Stimulated activated CD4-positive, alpha-beta T cell treated with anti-CD3 and anti-CD28 coated beads, Interleukin-4, amount 100 ng/mL, for 1 hour (primary cell): ENCODE measurements at regions not wholly inside any gene's neighbourhood (a gene's known extent, or its start where the extent isn't known, plus 50 kb on each side); places are given as distances from the start of the nearest gene placed in this dataset.
A peak's percentile ranks its signal among the peaks of the same experiment; 100 is the strongest.
"Not testable (repeated sequence)": the region's sequence is repeated elsewhere in the genome, so short reads cannot be mapped to it uniquely, and the experiment has no call there.

Experiments
- DNase-seq: peaks from one replicate; pipeline ENCODE4 v3.0.0-alpha.2; 2020

GRCh38 chr4:145293658-145294057 is 113.3 kb upstream of the OTUD4 start:
- no peak for DNase-seq

GRCh38 chr4:145290955-145291354 is 110.6 kb upstream of the OTUD4 start:
- DNase-seq, result no peak

GRCh38 chr4:145289403-145290076 is 109.2 kb upstream of the OTUD4 start:
- no peak for DNase-seq

- no peak for DNase-seq
These were observed 107.0 kb upstream of the OTUD4 start for GRCh38 chr4:145287351-145287750.

GRCh38 chr4:145285928-145286327 is 105.5 kb upstream of the OTUD4 start:
- DNase-seq, result no peak

GRCh38 chr4:145283909-145284308 is 103.5 kb upstream of the OTUD4 start:
- no peak for DNase-seq

GRCh38 chr4:145281951-145282350 is 101.6 kb upstream of the OTUD4 start:
- no peak for DNase-seq

- no peak for DNase-seq
These were observed 100.8 kb upstream of the OTUD4 start for GRCh38 chr4:145281224-145281623.

GRCh38 chr4:145280541-145280940 is 100.2 kb upstream of the OTUD4 start:
- no peak for DNase-seq

- DNase-seq, result no peak
These were observed 99.0 kb upstream of the OTUD4 start for GRCh38 chr4:145279122-145279960.

GRCh38 chr4:145278341-145279121 is 98.1 kb upstream of the OTUD4 start:
- no peak for DNase-seq

- DNase-seq, result no peak
These were observed 96.6 kb upstream of the OTUD4 start for GRCh38 chr4:145277011-145277410.

- DNase-seq, result no peak
These were observed 95.7 kb upstream of the OTUD4 start for GRCh38 chr4:145276050-145276449.

GRCh38 chr4:145271194-145271593 is 90.8 kb upstream of the OTUD4 start:
- DNase-seq, result no peak

GRCh38 chr4:145266881-145267280 is 86.5 kb upstream of the OTUD4 start:
- DNase-seq, result no peak

- DNase-seq, result no peak
These were observed 79.7 kb upstream of the OTUD4 start for GRCh38 chr4:145260091-145260490.

GRCh38 chr4:145255311-145255710 is 74.9 kb upstream of the OTUD4 start:
- DNase-seq, result not testable (repeated sequence)

GRCh38 chr4:145252190-145252589 is 71.8 kb upstream of the OTUD4 start:
- DNase-seq, result no peak

GRCh38 chr4:145251391-145251790 is 71.0 kb upstream of the OTUD4 start:
- no peak for DNase-seq

- DNase-seq, result no peak
These were observed 68.6 kb upstream of the OTUD4 start for GRCh38 chr4:145248971-145249370.

GRCh38 chr4:145248502-145248901 is 68.1 kb upstream of the OTUD4 start:
- no peak for DNase-seq

- peak; percentile 41 for DNase-seq
These were observed 53.8 kb upstream of the OTUD4 start for GRCh38 chr4:145234091-145234706.
